ENCODE measurements at regions not wholly inside any gene's neighbourhood (a gene's known extent, or its start where the extent isn't known, plus 50 kb on each side); places are given as distances from the start of the nearest gene placed in this dataset.
"Not testable (repeated sequence)": the region's sequence is repeated elsewhere in the genome, so short reads cannot be mapped to it uniquely, and the experiment has no call there.

GRCh38 chr7:119594956-119595355 lies 678.0 kb upstream of the KCND2 start:
- no peak for TF ChIP-seq POLR2A (IDR thresholded peaks at IDR 0.05; ENCODE audit: low read depth, low read length)
- no peak for DNase-seq (ENCODE audit: insufficient read length, low spot score)
- no peak for FAIRE-seq

GRCh38 chr7:119596651-119597050 lies 676.3 kb upstream of the KCND2 start:
- no peak for FAIRE-seq
- DNase-seq (ENCODE audit: insufficient read length, low spot score) = no peak
- no peak for TF ChIP-seq POLR2A (IDR thresholded peaks at IDR 0.05; ENCODE audit: low read depth, low read length)

GRCh38 chr7:119606297-119606696 lies 666.7 kb upstream of the KCND2 start:
- TF ChIP-seq POLR2A (IDR thresholded peaks at IDR 0.05; ENCODE audit: low read depth, low read length) = no peak
- DNase-seq (ENCODE audit: insufficient read length, low spot score) (no peak), FAIRE-seq (no peak)

- DNase-seq (ENCODE audit: insufficient read length, low spot score) (no peak), FAIRE-seq (no peak)
- no peak for TF ChIP-seq POLR2A (IDR thresholded peaks at IDR 0.05; ENCODE audit: low read depth, low read length)
These were observed 652.2 kb upstream of the KCND2 start for GRCh38 chr7:119620769-119621168.

GRCh38 chr7:119623427-119623826 lies 649.5 kb upstream of the KCND2 start:
- TF ChIP-seq POLR2A (IDR thresholded peaks at IDR 0.05; ENCODE audit: low read depth, low read length) = no peak
- FAIRE-seq (no peak), DNase-seq (ENCODE audit: insufficient read length, low spot score) (no peak)

- DNase-seq (ENCODE audit: insufficient read length, low spot score) = no peak
- FAIRE-seq = no peak
- no peak for TF ChIP-seq POLR2A (IDR thresholded peaks at IDR 0.05; ENCODE audit: low read depth, low read length)
These were observed 642.5 kb upstream of the KCND2 start for GRCh38 chr7:119630406-119630969.

- DNase-seq (ENCODE audit: insufficient read length, low spot score); FAIRE-seq: not testable (repeated sequence)
These were observed 639.2 kb upstream of the KCND2 start for GRCh38 chr7:119633812-119634211.

- DNase-seq (ENCODE audit: insufficient read length, low spot score) (no peak), FAIRE-seq (no peak)
- no peak for TF ChIP-seq POLR2A (IDR thresholded peaks at IDR 0.05; ENCODE audit: low read depth, low read length)
These were observed 632.6 kb upstream of the KCND2 start for GRCh38 chr7:119640326-119640725.

- no peak for FAIRE-seq
- no peak for TF ChIP-seq POLR2A (IDR thresholded peaks at IDR 0.05; ENCODE audit: low read depth, low read length)
- DNase-seq (ENCODE audit: insufficient read length, low spot score) = no peak
These were observed 632.1 kb upstream of the KCND2 start for GRCh38 chr7:119640861-119641260.

- FAIRE-seq (no peak), DNase-seq (ENCODE audit: insufficient read length, low spot score) (no peak)
- no peak for TF ChIP-seq POLR2A (IDR thresholded peaks at IDR 0.05; ENCODE audit: low read depth, low read length)
These were observed 629.4 kb upstream of the KCND2 start for GRCh38 chr7:119643558-119643957.

GRCh38 chr7:119647286-119647685 lies 625.7 kb upstream of the KCND2 start:
- FAIRE-seq (no peak), DNase-seq (ENCODE audit: insufficient read length, low spot score) (no peak)
- TF ChIP-seq POLR2A (IDR thresholded peaks at IDR 0.05; ENCODE audit: low read depth, low read length) = no peak

- FAIRE-seq; DNase-seq (ENCODE audit: insufficient read length, low spot score): not testable (repeated sequence)
These were observed 624.2 kb upstream of the KCND2 start for GRCh38 chr7:119648752-119649151.

- FAIRE-seq = no peak
These were observed 612.9 kb upstream of the KCND2 start for GRCh38 chr7:119660080-119660479.

GRCh38 chr7:119664601-119665000 lies 608.4 kb upstream of the KCND2 start:
- DNase-seq (ENCODE audit: insufficient read length, low spot score) (peak; percentile 1), FAIRE-seq (peak; percentile 95)
- TF ChIP-seq POLR2A (IDR thresholded peaks at IDR 0.05; ENCODE audit: low read depth, low read length) = no peak

More at GRCh38 chr7:119660080-119660479, 612.9 kb upstream of the KCND2 start:
- DNase-seq (ENCODE audit: insufficient read length, low spot score) = no peak
- TF ChIP-seq POLR2A (IDR thresholded peaks at IDR 0.05; ENCODE audit: low read depth, low read length) = no peak

GRCh38 chr7:119665796-119666195 lies 607.2 kb upstream of the KCND2 start:
- peak; percentile 89 for FAIRE-seq

GRCh38 chr7:119681336-119681735 lies 591.6 kb upstream of the KCND2 start:
- DNase-seq (ENCODE audit: insufficient read length, low spot score) = no peak
- TF ChIP-seq POLR2A (IDR thresholded peaks at IDR 0.05; ENCODE audit: low read depth, low read length) = no peak
- FAIRE-seq = no peak

More at GRCh38 chr7:119665796-119666195, 607.2 kb upstream of the KCND2 start:
- no peak for TF ChIP-seq POLR2A (IDR thresholded peaks at IDR 0.05; ENCODE audit: low read depth, low read length)
- no peak for DNase-seq (ENCODE audit: insufficient read length, low spot score)

Measured in H54 (cell line).